ENCODE measurements at regions not wholly inside any gene's neighbourhood (a gene's known extent, or its start where the extent isn't known, plus 50 kb on each side); places are given as distances from the start of the nearest gene placed in this dataset.

DNA sequence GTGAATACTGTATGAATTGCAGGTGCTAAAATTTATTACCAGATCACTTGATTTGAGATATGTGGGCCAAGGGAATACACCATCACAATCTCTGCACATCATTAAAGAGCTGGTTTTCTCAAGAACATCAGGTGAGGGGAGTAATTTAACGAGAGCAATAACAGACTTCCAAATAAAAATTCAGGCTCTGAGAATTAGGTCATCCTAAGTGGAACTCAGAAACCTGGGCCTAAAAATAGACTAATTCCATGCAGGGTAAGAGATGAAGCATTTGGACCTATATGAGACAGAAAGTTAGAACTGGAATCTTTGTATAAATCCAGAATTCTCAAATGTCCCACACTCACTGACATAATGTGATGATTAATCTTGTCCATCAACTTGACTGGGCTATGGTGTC, 331.1 kb downstream of the ZNF621 start:
- no peak for TF ChIP-seq POLR2A (IDR thresholded peaks at IDR 0.05)
- WGBS, 5 donors: 85 to 100% (median 89%) methylated on average over 1 of the region's 1 CpG
- no peaks in the 10 kb centered on the region for H3K27me3 ChIP-seq
- DNase-seq: no peak
- intact Hi-C loops (cut with DNase I; ENCODE audit: low total_unique reads): no loop called here
- H3K4me3 ChIP-seq: no peak overlapping the region
- H3K36me3 ChIP-seq: no peaks in the 10 kb centered on the region
- no peak overlapping the region for H3K27ac ChIP-seq
- no peaks in the 10 kb centered on the region for H3K4me1 ChIP-seq
- H3K9me3 ChIP-seq: no peaks in the 10 kb centered on the region

DNA sequence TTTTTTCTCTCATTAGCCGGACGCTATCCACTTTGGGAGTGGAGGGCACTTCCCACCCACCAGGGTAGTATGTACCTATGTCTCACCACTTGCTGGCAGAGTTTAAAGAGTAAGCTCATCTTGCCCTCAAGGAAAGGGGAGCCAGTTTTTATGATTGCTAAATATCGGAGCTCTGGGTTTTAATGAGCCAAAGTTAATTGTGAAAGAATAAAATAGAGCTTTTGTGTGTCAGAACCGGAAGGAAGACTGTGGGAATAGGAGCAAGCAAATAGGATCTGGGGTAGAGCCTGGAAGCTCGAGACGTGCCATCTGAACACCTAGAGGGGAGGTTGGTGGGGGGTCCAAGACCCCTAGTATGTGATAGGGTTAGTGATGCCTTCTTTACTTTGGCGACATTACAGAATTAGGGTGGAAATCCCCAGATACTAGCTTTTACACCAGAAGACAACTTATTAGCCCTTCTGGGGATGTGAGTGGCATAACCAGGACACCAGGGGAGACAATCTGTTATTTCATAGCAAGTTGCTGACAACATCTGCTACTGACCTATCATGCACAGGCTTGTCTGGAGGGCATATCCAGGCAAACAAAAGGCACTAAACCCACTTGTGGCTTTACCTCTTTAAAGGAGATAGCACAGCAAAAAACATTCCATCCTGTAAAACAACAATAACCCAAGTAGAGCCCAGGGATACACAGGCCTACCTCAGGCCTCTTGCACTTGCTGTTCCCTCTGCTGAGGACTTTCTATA, 333.8 kb downstream of the ZNF621 start:
- 79 to 88% (median 87%) methylated on average over 7 of the region's 7 CpGs for WGBS, 5 donors
- DNase-seq: no peak
- no peaks in the 10 kb centered on the region for H3K4me1 ChIP-seq
- H3K36me3 ChIP-seq: no peaks in the 10 kb centered on the region
- no peak overlapping the region for H3K27ac ChIP-seq
- intact Hi-C loops (cut with DNase I; ENCODE audit: low total_unique reads): no loop called here
- H3K4me3 ChIP-seq: no peak overlapping the region
- H3K27me3 ChIP-seq: no peaks in the 10 kb centered on the region
- TF ChIP-seq POLR2A (IDR thresholded peaks at IDR 0.05) (no peak), POLR2AphosphoS5 (IDR thresholded peaks at IDR 0.05) (no peak), EP300 (IDR thresholded peaks at IDR 0.05) (no peak)
- no peaks in the 10 kb centered on the region for H3K9me3 ChIP-seq

DNA sequence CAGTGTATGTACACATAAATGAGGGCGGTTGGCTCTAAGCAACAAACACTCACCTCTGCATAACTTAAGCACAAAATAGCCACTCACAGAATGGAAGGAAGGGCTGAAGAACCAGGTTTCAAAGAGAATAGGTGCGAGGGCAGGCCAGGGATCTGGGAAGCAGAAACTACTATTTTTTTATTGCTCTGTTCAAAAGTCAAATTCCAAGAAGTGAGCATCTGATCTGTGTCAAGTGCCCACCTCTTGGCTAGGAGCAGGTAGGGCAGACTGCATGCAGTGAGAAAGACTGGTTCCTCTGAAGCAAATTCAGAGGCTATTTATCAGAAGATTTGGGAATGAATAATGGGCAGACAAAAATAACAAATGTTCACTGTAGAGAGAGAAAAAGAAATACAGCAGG, 336.4 kb upstream of the CTNNB1 start:
- TF ChIP-seq, protein P1, sequence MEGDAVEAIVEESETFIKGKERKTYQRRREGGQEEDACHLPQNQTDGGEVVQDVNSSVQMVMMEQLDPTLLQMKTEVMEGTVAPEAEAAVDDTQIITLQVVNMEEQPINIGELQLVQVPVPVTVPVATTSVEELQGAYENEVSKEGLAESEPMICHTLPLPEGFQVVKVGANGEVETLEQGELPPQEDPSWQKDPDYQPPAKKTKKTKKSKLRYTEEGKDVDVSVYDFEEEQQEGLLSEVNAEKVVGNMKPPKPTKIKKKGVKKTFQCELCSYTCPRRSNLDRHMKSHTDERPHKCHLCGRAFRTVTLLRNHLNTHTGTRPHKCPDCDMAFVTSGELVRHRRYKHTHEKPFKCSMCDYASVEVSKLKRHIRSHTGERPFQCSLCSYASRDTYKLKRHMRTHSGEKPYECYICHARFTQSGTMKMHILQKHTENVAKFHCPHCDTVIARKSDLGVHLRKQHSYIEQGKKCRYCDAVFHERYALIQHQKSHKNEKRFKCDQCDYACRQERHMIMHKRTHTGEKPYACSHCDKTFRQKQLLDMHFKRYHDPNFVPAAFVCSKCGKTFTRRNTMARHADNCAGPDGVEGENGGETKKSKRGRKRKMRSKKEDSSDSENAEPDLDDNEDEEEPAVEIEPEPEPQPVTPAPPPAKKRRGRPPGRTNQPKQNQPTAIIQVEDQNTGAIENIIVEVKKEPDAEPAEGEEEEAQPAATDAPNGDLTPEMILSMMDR (IDR thresholded peaks at IDR 0.05): no peak
- TF ChIP-seq POLR2AphosphoS5 (IDR thresholded peaks at IDR 0.05): no peak
- TF ChIP-seq POLR2A (IDR thresholded peaks at IDR 0.05): no peak
- no peak for TF ChIP-seq EP300 (IDR thresholded peaks at IDR 0.05)

DNA sequence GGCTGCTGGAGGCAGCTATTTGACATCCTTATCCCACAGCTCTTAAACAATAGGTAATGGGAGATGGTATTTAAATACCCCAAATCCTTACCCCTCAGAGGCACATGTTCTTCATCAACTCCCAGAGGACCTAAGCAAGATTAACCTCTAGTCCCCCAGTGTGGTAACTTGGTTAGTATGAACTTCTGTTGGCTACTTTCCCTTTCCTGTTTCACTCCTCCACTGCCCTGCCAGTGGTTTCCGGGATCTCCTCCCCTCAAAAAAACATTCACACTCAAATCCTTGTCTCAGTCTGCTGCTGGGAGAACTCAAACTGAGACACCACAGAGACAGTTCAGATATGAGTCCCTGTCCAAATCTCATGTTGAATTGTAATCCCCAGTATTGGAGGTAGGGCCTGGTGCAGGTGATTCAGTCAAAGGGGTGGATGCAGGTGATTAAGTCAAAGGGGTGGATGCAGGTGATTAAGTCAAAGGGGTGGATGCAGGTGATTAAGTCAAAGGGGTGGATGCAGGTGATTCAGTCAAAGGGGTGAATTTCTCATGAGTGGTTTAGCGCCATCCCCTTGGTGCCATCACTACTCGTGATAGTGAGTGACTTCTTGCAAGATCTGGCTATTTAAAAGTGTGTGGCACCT, 335.0 kb upstream of the CTNNB1 start:
- Histone ChIP-seq H3K27me3 (no peaks in the 10 kb centered on the region), H3K9me3 (no peaks in the 10 kb centered on the region), H3K36me3 (no peaks in the 10 kb centered on the region), H3K4me1 (peaks cover 0 to 3% (median 0%) of the 10 kb centered on the region in 4 donors), H3K27ac (no peak overlapping the region), H3K4me3 (no peak overlapping the region)
- WGBS, 5 donors: 68 to 90% (median 81%) methylated on average over 3 of the region's 3 CpGs
- intact Hi-C loops (cut with DNase I; ENCODE audit: low total_unique reads): no loop called here
- no peak for TF ChIP-seq EP300 (IDR thresholded peaks at IDR 0.05)
- no peak for TF ChIP-seq POLR2AphosphoS5 (IDR thresholded peaks at IDR 0.05)
- no peak for TF ChIP-seq POLR2A (IDR thresholded peaks at IDR 0.05)
- TF ChIP-seq, protein P1 (IDR thresholded peaks at IDR 0.05): no peak
- no peak for DNase-seq

More for the DNA sequence above, 336.4 kb upstream of the CTNNB1 start:
- Histone ChIP-seq H3K27ac (no peak overlapping the region), H3K27me3 (no peaks in the 10 kb centered on the region), H3K4me3 (no peak overlapping the region), H3K9me3 (no peaks in the 10 kb centered on the region), H3K36me3 (no peaks in the 10 kb centered on the region), H3K4me1 (peaks cover 0 to 3% (median 0%) of the 10 kb centered on the region in 4 donors)
- intact Hi-C loops (cut with DNase I; ENCODE audit: low total_unique reads): no loop called here
- WGBS, 5 donors: 89 to 99% (median 91%) methylated on average over 2 of the region's 2 CpGs
- no peak for DNase-seq

DNA sequence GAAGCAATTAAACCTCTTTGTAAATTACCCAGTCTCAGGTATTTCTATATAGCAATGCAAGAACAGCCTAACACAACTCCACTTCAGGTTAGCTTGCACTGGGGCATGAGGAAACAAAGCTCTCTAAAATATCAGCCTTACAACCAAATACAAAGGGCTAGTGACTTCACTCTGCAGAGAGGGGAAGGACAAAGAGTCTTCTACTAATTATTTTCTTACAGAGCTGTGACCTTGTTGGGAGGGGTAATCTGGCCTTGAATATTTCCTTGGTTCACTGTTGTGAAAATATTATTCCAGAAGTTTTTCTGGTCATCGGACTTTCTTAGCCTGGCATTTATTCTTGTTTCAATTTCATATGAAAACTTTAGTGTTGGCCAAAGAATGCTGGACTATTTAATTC, 334.4 kb upstream of the CTNNB1 start:
- no peak overlapping the region for H3K4me3 ChIP-seq
- 62 to 85% (median 81%) methylated on average over 1 of the region's 1 CpG for WGBS, 5 donors
- no peak overlapping the region for H3K27ac ChIP-seq
- peaks cover 0 to 3% (median 0%) of the 10 kb centered on the region in 4 donors for H3K4me1 ChIP-seq
- TF ChIP-seq POLR2AphosphoS5 (IDR thresholded peaks at IDR 0.05) (no peak), POLR2A (IDR thresholded peaks at IDR 0.05) (no peak), EP300 (IDR thresholded peaks at IDR 0.05) (no peak)
- TF ChIP-seq, protein P1 (IDR thresholded peaks at IDR 0.05): no peak
- DNase-seq: no peak
- no peaks in the 10 kb centered on the region for H3K9me3 ChIP-seq
- H3K27me3 ChIP-seq: no peaks in the 10 kb centered on the region
- H3K36me3 ChIP-seq: no peaks in the 10 kb centered on the region
- intact Hi-C loops (cut with DNase I; ENCODE audit: low total_unique reads): no loop called here
